ENCODE measurements at regions not wholly inside any gene's neighbourhood (a gene's known extent, or its start where the extent isn't known, plus 50 kb on each side); places are given as distances from the start of the nearest gene placed in this dataset.

DNA sequence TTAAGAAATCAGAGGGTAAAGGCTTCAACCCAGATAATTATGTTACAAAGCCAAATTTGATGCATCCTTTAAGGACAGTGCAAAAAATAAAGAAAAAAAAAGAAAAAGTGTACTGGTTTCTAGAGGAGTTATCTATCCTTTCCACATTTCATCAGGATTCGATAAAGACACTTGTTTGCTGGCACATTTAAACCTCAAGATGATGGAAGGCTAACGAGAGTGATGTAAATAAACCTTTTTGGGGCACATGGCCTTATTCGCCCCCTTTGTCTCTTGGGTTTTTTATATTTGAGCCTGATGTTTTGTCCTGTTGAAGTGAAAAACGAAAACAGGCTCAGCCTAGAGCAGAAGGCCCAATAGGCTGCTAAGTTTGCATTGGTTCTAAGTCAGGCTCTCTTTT is 416.5 kb downstream of the TAF11L14 start:
- DNase-seq = no peak

DNA sequence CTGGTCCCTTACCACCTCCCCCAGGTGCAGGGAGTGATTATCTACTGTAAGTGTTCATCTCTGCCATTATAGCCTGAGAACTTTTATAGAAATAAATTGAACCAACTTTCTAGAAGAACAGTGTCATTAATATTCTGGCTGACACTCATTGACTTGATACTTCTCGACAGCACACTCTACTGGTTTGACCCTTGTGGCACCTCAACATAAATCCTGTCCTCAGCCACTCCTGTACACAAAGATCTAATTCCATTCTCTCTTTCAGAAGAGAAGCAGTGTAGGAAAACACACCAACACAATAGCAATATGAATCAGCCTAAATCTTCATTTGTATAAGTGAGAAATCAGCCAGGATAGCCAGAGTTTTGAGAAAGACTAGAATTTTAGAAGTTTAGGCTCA is 417.7 kb downstream of the TAF11L14 start:
- DNase-seq = no peak

DNA sequence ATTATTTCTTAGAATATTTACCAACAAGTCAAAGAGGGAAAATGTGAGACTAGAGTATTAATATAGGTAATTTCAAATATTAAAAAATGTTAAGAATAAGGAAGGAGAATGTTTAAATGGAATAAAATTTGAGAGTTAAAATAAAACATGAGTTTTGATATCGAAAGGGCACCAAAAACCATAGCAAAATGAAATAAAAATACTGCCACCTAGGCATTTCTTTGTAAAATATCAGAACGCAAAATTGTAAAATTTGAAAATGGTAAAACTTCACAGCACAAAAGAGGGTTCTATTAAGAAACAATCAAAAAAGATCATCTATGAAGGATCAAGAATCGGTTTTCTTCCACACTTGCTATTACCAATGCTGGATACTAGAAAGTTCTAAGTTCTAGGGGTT is 418.3 kb downstream of the TAF11L14 start:
- no peak for DNase-seq

DNA sequence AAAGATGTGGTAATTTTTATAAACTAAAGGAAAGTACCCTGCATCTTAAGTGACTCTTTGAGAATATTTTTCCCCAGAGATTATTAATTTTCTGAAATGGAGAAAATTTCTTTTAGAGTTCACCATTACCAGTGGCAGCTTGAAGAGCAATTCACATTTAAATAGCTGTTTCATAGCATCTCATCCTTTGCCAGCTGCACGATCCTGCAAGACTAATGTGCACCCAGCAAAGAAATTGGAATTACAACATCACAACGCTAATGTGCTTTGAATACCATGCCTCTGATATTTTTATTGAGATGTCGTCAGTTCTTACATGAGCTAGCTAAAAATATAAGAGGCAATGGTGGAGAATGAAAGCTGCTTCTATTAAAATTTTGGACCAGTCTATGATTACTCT is 423.5 kb downstream of the TAF11L14 start:
- DNase-seq = no peak

DNA sequence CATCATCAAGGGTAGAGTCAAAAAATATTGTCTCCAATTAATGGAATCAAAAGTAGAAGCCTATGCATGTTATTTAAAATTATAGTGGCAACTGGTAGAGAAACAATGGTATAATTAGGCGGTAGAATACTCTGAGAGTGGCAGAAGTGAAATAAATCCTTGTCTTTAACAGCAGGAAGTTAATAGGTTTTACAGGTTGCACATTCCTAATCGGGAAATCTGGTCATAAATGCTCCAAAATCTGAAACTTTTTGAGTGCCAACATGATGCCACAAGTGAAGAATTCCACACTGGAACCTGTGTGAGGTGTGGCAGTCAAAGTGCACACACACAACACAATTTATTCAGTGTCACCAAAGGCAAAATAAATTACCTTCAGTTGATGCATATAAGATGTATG is 433.4 kb downstream of the TAF11L14 start:
- DNase-seq = no peak

DNA sequence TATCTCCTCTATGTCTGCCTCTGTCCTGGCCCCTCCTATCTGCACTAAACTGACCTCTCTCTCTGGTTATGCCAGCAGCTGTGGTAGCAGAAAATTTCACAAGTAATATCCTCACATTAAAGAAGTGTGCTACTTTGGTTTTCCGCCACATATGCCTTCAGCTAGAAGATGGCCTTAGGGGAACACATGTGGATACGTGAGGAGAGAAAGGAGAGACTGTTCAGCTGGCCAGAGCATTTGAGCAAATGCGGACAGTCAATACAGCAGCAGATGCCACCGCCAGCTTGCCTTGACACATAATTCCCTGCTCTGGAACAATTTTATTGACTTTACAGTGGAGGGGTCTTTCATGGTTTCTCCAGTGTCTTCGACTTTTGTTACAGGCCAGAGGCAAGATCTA is 434.6 kb downstream of the TAF11L14 start:
- DNase-seq = no peak

DNA sequence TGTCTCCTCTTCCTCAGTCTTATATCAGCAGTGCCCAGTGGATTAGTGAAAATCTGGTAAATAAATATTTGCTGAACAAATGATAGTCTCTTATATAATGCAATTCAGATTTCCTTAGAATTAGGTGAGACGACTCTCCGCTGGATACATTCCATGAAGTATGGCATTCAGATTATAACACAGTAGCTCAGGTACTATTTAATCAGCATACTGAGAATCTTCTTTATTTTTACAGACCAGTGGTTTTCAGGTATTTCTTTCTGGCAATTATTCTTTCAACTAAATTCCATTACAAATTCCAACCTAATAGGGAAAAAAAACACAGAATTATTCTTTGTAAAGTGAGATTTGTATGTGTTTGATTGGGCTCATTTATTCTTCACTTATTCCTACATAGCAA is 435.5 kb downstream of the TAF11L14 start:
- no peak for DNase-seq

DNA sequence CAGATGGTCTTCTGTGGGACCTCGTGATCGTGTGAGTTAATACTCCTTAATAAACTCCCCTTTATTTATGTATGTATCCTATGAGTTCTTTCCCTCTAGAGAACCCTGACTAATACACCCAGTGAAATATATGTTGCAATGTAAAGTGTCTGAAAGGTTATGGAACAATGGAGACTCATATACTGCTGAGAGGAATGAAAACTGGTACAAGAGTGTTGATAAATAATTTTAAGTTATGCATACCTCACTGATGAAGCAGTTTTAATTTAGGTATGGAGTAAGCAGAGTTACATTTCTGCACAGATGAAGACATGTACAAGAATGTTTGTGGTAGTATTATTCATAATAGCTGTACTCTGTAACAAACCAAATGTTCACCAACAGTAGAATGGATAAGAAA is 438.3 kb downstream of the TAF11L14 start:
- DNase-seq = no peak

DNA sequence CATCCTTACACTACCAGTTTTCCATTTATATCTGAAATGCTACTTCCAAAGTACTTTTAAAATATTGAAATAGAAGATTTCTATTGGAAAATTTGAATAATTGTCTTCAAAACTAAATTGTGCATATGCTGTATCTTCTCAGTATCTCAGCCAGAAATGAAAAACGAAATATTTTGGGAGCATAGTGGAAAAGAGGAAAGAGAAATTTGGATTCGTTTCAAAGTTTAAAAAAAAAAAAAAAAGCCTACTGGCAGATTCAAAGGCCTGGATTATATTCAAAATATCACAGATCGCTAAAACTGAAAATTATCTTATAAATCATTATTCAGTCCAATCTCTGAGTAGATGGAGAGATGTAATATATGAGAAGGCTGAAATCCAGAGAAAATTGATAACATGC is 440.7 kb downstream of the TAF11L14 start:
- DNase-seq = no peak

DNA sequence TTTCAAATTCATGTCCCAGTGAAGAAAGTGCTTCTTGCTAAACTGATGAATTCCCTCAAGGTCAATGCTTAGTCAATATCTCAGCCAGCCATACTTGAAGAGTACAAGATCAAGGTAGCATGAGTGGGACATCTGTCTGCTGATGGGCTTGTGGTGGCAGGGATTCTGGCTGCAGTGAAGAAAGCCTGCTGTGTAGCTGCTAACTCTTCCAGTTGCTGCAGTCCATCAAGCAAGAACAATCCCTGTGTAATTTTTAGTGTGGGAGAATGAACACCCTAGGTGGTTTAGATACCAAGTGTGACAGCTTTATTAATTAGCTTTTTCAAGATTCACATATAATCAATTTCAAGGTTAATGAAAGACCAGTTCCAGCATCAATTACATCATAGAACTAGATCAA is 443.9 kb downstream of the TAF11L14 start:
- no peak for DNase-seq

DNA sequence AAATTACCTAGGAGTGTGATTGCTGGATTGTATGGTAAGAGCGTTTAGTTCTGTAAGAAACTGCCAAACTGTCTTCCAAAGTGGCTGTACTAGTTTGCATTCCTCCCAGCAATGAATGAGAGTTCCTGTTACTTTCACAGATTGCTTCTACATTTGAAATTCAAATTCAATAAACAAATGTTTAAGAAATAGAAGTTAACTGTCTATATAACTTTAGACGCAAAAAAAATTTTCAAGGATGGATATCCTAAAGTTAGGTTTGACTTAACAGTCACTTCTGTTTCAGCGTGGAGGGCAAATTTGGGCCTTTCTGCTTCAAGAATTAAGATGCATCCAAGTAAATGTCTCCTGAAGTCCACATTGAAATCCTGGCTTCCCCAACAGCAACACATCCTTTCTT is 445.6 kb downstream of the TAF11L14 start:
- no peak for DNase-seq

DNA sequence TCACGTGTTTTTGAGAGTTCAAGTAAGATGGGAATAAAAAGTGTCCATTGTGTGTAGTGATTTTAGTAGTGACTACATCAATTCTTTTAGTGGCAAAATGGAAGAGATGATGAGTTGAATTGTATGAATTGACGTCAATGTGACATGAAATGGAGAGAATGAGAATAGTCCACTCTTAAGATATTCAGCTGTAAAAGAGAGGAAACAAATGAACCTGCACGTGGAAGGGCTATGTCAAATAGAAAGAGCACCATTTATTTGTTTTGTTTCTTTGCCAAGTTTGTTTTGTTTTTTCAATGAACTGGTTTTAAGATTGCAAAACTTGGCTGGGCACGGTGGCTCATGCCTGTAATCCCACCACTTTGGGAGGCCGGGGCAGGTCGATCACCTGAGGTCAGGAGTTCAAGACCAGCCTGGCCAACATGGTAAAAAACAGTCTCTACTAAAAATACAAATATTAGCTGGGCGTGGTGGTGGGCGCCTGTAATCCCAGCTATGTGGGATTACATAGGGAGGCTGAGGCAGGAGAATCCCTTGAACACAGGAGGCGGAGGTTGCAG is 453.8 kb downstream of the TAF11L14 start:
- no peak for DNase-seq

DNA sequence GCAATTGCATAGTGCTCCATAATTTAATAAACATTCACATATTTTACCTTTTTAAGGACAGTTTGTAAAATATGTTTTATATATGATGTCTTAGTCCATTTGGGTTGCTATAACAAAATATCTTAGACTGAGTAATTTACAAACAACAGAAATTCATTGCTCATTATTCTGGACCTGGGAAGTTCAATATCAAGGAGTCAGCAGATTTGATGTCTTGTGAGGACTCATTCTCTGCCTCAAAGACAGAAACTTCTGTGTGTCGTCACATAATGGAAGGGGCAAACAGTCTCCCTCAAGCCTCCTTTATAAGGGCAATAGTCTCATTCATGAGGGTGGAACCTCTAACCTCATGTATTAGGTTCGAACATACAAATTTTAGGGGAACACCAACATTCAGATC is 455.9 kb downstream of the TAF11L14 start:
- DNase-seq = no peak

DNA sequence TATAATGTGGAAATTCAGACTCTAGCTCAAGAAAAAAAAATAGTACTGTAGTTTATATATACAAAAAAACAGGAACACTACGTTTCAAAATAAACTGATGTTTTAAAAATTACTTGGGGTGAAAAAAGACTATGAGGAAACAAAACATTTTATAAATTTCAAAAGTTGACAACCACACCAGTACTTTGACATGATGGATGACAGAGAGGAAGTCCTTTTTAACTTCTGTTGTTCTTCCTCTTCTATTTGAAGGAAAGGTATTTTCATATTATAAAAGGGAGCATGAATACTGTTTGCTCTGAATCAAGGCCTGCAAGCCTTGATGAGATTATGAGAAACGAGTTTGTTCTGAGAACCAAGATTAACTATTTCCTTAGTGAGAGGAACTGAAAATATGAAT is 456.9 kb downstream of the TAF11L14 start:
- no peak for DNase-seq

DNA sequence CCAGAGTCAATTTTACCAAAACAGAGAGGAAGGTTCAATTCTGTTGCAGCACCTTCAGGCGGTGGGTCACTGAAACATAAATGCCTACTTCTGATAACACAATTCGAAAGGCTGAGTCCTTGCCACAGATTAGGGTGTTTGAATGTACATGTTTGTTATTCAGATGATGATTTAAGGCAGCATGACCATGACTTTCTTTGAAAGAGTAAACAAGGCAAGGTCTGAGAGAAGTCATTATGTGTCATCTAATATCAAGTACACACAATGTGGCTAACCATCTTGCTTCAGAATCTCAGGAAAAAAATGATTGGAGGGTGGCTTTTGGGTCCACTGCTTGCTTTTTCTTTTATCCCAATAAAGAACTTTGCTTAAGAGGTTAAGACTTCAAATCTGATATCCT is 457.5 kb downstream of the TAF11L14 start:
- no peak for DNase-seq

DNA sequence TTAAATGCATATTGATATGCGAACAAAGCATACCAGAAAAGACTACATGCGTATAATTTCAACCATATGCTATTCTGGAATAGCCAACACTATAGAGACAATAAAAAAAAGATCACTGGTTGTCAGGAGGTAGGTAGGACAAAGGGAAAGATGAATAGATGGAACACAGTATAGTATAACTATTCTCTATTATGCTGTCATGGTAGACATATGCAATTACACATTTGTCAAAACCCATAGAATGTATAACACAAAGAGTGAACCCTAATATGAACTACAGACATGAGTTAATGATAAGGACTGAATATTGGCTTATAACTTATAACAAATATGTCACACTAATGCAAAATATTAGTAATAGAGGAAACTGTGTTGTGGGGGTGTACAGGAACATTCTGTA is 460.8 kb downstream of the TAF11L14 start:
- DNase-seq = no peak

DNA sequence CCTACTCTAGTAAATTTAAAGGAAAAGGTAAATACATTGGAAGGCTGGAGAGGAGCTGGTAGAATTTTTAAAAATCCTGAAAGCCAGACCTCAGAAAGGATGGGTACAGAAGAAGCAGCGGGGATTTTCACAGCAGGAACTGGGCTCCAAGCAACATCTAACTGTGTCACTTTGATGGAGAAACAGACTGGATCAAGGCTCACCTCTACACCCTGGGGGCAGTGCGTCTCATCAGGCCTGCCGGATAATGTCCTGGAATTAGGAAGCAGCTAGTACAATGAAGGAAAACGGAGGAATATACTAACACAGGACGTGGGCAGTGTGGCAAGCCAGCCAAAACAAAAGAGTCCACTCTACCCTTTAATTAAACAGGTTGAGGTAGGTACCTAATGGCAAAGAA is 463.6 kb downstream of the TAF11L14 start:
- no peak for DNase-seq

DNA sequence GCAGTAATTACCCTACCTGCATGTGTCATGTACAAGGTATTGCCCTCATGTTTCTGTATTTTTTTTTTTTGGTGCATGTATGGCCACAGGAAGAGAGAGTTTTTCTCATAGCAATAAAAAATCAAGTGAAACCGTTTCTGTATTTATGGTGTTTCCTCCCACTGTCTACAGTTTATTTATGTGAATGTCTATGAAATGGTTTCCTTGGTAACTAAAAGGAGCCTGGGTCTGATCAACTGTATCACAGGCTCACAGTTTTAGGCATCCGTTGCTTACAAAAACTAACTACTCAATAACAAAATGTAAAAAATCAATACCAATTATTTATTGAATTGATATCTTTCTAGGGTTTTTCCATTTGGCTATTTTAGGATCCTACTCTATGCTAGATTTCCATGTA is 464.4 kb downstream of the TAF11L14 start:
- no peak for DNase-seq

DNA sequence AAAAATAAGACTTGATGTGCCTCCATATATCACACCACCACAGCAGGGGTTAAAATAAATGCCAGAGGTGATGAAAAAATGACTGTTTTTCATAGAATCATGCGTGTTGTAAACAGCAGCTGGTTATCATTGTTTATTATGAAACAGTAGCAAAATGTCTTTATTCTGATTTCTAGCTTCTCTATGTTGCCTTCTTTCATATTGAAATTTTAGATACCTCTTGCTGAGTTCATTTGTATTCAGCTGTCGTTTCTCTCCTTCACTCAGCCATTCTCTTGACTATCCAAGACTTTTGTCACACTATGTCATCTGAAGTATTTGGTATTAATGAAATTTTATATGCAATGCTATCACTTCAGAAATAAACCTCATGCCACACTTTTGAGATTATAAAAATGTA is 465.0 kb downstream of the TAF11L14 start:
- DNase-seq = no peak

DNA sequence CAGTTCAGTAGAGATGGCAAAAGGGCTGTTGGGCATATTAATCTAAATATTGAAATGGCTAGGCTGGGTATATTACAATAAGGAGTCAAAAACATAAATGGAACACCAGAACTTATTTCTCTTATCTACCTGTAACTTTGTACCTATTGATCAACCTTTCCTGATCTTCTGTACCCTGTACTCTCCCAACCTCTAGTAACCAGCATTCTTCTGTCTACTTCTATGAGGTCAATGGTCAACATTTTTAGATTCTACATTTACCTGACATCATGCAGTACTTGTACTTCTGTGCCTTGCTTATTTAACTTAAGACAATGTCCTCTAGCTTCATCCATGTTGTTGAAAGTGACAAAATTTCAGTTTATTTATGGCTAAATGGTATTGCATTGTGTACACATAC is 467.3 kb downstream of the TAF11L14 start:
- no peak for DNase-seq

DNA sequence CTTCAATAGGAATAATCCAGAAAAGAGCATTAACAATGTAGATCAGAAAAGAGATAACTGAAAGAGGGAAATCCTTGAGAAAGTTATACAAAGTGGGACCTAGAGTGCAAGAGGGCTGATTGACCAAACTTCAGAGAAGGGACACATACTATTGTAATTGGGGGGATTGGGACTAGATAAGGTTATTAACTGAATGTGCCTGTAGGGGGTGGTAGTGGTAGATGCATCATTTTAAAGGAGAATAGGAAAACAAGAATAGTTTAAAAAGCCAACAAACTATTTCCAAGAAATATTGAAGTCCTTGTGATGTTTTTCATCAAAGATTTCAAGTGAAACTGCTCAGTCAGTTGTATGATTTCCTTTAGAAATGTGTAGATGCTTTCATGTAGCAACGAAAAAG is 468.5 kb downstream of the TAF11L14 start:
- DNase-seq = no peak

DNA sequence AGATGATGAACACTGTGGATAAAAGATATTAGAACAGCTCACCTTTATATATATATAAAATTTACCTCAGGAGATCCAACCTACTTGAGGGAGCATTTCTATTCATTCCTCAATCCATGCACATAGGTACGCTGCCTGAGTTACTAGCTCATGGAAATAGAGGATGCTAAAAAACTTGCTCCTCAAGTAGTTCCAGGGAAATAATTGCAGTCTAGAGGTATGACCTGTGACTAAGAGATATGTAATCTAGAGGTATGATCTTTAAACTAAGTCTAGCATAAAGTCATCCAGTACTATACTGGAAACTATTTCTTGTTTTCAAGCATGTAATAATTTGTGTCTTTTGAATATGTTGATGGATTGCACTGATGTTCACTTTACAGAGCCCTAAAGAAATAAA is 471.2 kb downstream of the TAF11L14 start:
- no peak for DNase-seq

DNA sequence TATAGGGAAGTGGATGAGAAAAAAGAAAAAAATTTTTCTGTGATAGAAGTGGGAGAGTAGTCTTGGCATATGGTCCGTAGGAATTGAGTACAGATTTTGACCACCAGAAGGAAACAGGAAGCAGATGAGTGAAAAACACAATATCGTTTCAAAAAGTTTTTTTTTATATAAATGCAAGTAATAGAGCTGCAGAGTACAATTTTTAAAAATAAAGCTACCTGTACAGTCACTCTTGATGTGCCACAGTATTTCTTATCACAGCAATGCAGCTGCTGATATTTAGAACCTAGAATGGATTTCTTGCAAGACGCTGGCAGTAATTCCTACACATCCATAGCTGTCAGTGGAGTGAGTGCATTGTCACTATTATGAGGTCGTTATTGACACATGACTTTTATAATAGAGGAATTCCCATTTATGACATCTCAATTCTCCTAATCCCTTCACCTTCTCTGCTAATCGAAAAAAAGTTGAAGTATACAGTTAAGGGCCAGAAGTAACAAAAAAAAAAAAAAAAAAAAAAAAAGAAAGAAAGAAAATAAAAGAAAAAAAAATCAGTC is 477.7 kb downstream of the TAF11L14 start:
- DNase-seq = no peak

DNA sequence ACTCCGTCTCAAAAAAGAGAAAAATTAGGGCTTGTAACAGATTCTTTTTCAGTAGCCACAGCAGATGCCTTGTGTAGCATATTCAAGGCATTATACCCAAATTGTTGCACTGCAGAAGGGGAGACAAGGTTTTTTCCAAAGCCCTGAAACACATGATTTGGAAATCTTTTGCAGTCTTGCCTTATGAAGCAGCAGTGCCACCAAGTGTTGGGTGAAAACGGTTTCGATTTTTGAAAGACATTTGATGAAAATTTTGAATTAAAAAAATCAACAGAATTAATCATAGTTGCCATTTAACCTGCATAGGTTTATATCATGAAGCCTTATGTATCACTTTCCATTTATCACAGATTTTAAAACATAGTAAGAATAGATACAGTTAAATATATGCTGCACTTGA is 479.5 kb downstream of the TAF11L14 start:
- DNase-seq = no peak

DNA sequence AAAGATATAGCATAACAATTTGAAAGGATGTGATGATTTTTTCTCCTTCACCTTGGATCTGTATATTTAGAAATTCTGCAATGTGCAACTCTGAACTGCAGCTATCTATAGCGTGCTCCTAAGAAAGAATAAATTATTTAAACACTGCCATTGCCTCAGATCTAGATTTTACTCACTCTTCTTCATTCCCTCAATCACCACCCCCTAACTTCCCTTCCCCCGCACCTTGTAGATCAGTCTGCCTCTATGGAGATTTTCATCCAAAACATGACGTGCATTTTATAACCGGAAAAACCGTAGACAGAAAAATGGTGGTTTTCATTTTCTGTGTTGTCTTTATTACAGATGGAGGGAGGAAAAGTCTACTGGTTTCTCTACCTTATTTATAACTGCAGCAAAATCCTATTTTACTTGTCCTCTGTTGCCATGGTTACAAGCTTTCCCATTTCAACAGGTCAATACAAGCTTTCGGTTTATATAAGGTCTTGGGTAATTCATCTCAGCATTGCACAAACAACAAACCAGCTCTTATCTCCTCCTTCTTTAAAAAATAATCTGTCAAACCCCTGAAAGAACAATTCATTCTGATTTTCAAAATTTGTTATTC is 480.0 kb downstream of the TAF11L14 start:
- no peak for DNase-seq

All from stimulated activated CD8-positive, alpha-beta memory T cell treated with anti-CD3 and anti-CD28 coated beads, Interleukin-4, amount 100 ng/mL, for 48 hours (primary cell).